H1 (cell line): ENCODE measurements at regions not wholly inside any gene's neighbourhood (a gene's known extent, or its start where the extent isn't known, plus 50 kb on each side); places are given as distances from the start of the nearest gene placed in this dataset.
A peak's percentile ranks its signal among the peaks of the same experiment; 100 is the strongest.

Source experiments
- CTCF ChIA-PET: fragments of 300-600 bp; sonication (Branson Sonifier 250); formaldehyde crosslinking; loops from one replicate; lab custom pipeline; 2021; ENCODE audit not compliant: partially characterized antibody; lab: Charles Lee
- POLR2A ChIA-PET: fragments of 300-600 bp; sonication (Branson Sonifier 250); formaldehyde crosslinking; loops from one replicate; lab custom pipeline; 2021; ENCODE audit warnings: inconsistent platforms; ENCODE audit not compliant: partially characterized antibody; lab: Charles Lee
- DNase-seq, 2 experiments: peaks; one replicate each; pipeline versions ENCODE4 v3.0.0 to v3.0.0-alpha.2; 2010 to 2022; ENCODE audit warnings: low spot score in 2 of 2, low read depth in 1 of 2, mixed read lengths in 1 of 2
- FAIRE-seq: peaks from 2 replicates; lab custom pipeline; 2011; peaks lifted over from hg19 to GRCh38; lab: Jason Lieb, UNC
- H2AFZ ChIP-seq: 2 replicates; pipeline ENCODE4 v1.8.1; 2012; ENCODE audit warnings: low read length, inconsistent platforms
- H2AK5ac ChIP-seq: 2 replicates; pipeline ENCODE4 v1.6.1; 2013; ENCODE audit warnings: low read depth, low read length
- H2BK120ac ChIP-seq: replicated peaks from 2 replicates; pipeline ENCODE3; 2013; ENCODE audit warnings: low read depth, low read length, inconsistent platforms
- H2BK12ac ChIP-seq: 2 replicates; pipeline ENCODE4 v1.6.1; 2013; ENCODE audit warnings: low read depth, low read length
- H2BK15ac ChIP-seq: 2 replicates; pipeline ENCODE4 v1.6.1; 2013; ENCODE audit warnings: low read length
- H2BK20ac ChIP-seq: 2 replicates; pipeline ENCODE4 v1.6.1; 2013; ENCODE audit warnings: low read length
- H2BK5ac ChIP-seq: 2 replicates; pipeline ENCODE4 v1.6.1; 2013; ENCODE audit warnings: low read depth, low read length
- H3K14ac ChIP-seq: 2 replicates; pipeline ENCODE4 v1.6.1; 2013; ENCODE audit warnings: inconsistent platforms; ENCODE audit not compliant: insufficient read length
- H3K18ac ChIP-seq: 2 replicates; pipeline ENCODE4 v1.6.1; 2013; ENCODE audit warnings: low read length; ENCODE audit errors: extremely low read depth
- H3K23ac ChIP-seq: 2 replicates; pipeline ENCODE4 v1.6.1; 2013; ENCODE audit warnings: inconsistent platforms; ENCODE audit not compliant: insufficient read length
- H3K23me2 ChIP-seq: 2 replicates; pipeline ENCODE4 v1.6.1; 2013; ENCODE audit warnings: low read depth, low read length
- H3K27ac ChIP-seq: 2 replicates; pipeline ENCODE4 v1.6.1; 2011; ENCODE audit warnings: low read depth, low read length, inconsistent platforms
- H3K27me3 ChIP-seq, 4 experiments: replicated peaks in 1 of 4; 1 replicate in 1 of 4; 2 replicates in 3 of 4; pipeline versions ENCODE4 v1.6.1 to v1.8.1; 2011 to 2013; ENCODE audit warnings: low read length in 3 of 4, mild to moderate bottlenecking in 3 of 4, inconsistent platforms in 2 of 4, mixed read lengths in 2 of 4, moderate library complexity in 1 of 4; ENCODE audit not compliant: control insufficient read depth in 3 of 4, insufficient read depth in 3 of 4; ENCODE audit errors: extremely low read depth in 1 of 4
- H3K36me3 ChIP-seq, 4 experiments: 2 replicates each; pipeline versions ENCODE4 v1.6.1 to v1.8.1; 2011 to 2013; ENCODE audit warnings: mild to moderate bottlenecking in 4 of 4, low read length in 3 of 4, moderate library complexity in 2 of 4, control low read depth in 1 of 4, inconsistent platforms in 1 of 4; ENCODE audit not compliant: insufficient read depth in 4 of 4, control insufficient read depth in 2 of 4
- H3K4ac ChIP-seq: replicated peaks from 2 replicates; pipeline ENCODE3; 2013; ENCODE audit warnings: low read length, low read depth, mixed read lengths, inconsistent platforms; ENCODE audit not compliant: insufficient read length
- H3K4me1 ChIP-seq, 4 experiments: replicated peaks in 1 of 4; 1 replicate in 1 of 4; 2 replicates in 3 of 4; pipeline versions ENCODE4 v1.6.1 to v1.8.1; 2011 to 2013; ENCODE audit warnings: low read length in 3 of 4, inconsistent platforms in 2 of 4, mixed read lengths in 1 of 4; ENCODE audit not compliant: insufficient read depth in 4 of 4, control insufficient read depth in 3 of 4
- H3K4me2 ChIP-seq, 2 experiments: 2 replicates each; pipeline versions ENCODE4 v1.6.1 to v1.8.1; 2011 to 2013; ENCODE audit warnings: low read depth in 2 of 2, low read length in 2 of 2, control low read depth in 1 of 2, inconsistent platforms in 1 of 2, mild to moderate bottlenecking in 1 of 2; ENCODE audit not compliant: insufficient read depth in 1 of 2
- H3K4me3 ChIP-seq, 4 experiments: fragments of 200-600, 300-600 bp in 1 of 4; sonication (generic), shearing (Covaris generic), sonication (Bioruptor Twin) in 1 of 4; 2 replicates each; pipeline versions ENCODE4 v1.5.1 to v1.8.1; 2011 to 2016; ENCODE audit warnings: low read length in 4 of 4, low read depth in 3 of 4, control low read depth in 2 of 4, inconsistent platforms in 2 of 4, mild to moderate bottlenecking in 2 of 4, mixed read lengths in 1 of 4, moderate library complexity in 1 of 4; ENCODE audit not compliant: insufficient read depth in 2 of 4; ENCODE audit errors: extremely low read depth in 1 of 4
- H3K56ac ChIP-seq: replicated peaks from 2 replicates; pipeline ENCODE3; 2013; ENCODE audit warnings: low read depth, mild to moderate bottlenecking, mixed read lengths, low read length, inconsistent platforms; ENCODE audit not compliant: insufficient read length
- H3K79me1 ChIP-seq: 2 replicates; pipeline ENCODE4 v1.6.1; 2013; ENCODE audit warnings: low read depth, low read length, control low read depth
- H3K79me2 ChIP-seq, 2 experiments: 2 replicates each; pipeline versions ENCODE4 v1.6.1 to v1.8.1; 2012 to 2013; ENCODE audit warnings: low read length in 2 of 2, mild to moderate bottlenecking in 2 of 2, inconsistent platforms in 1 of 2; ENCODE audit not compliant: insufficient read depth in 2 of 2, control insufficient read depth in 1 of 2
- H3K9ac ChIP-seq, 4 experiments: replicated peaks in 1 of 4; 1 replicate in 1 of 4; 2 replicates in 3 of 4; pipeline versions ENCODE4 v1.6.1 to v1.8.1; 2011 to 2013; ENCODE audit warnings: low read depth in 3 of 4, low read length in 3 of 4, control low read depth in 2 of 4, mild to moderate bottlenecking in 2 of 4, moderate library complexity in 2 of 4, inconsistent platforms in 1 of 4; ENCODE audit errors: extremely low read depth in 1 of 4
- H3K9me3 ChIP-seq, 2 experiments: 2 replicates each; pipeline versions ENCODE4 v1.6.1 to v1.8.1; 2012 to 2013; ENCODE audit warnings: mild to moderate bottlenecking in 2 of 2, moderate library complexity in 2 of 2, control low read depth in 1 of 2, inconsistent platforms in 1 of 2, low read depth in 1 of 2, low read length in 1 of 2, mixed read lengths in 1 of 2; ENCODE audit not compliant: insufficient read depth in 2 of 2
- H4K20me1 ChIP-seq, 2 experiments: replicated peaks in 1 of 2; 2 replicates each; pipeline versions ENCODE3 to v1.8.1; 2011 to 2013; ENCODE audit warnings: inconsistent platforms in 2 of 2, low read length in 2 of 2, mild to moderate bottlenecking in 1 of 2; ENCODE audit not compliant: insufficient read depth in 2 of 2, control insufficient read depth in 1 of 2
- H4K5ac ChIP-seq: 2 replicates; pipeline ENCODE4 v1.6.1; 2013; ENCODE audit warnings: low read length, low read depth, mixed read lengths, inconsistent platforms; ENCODE audit not compliant: insufficient read length
- H4K8ac ChIP-seq: 2 replicates; pipeline ENCODE4 v1.8.0; 2013; ENCODE audit warnings: mild to moderate bottlenecking, moderate library complexity, low read length, inconsistent platforms; ENCODE audit not compliant: insufficient read depth; ENCODE audit errors: extremely low read depth
- H4K91ac ChIP-seq: replicated peaks from 2 replicates; pipeline ENCODE3; 2013; ENCODE audit warnings: low read length, mixed read lengths, inconsistent platforms; ENCODE audit not compliant: insufficient read length
- KDM1A ChIP-seq: fragments of 200-600, 300-600 bp; sonication (generic); IDR thresholded peaks from 2 replicates; pipeline ENCODE4 v1.7.1; 2016; ENCODE audit warnings: mild to moderate bottlenecking, low read length, borderline replicate concordance
- SAP30 ChIP-seq: fragments of 300-600 bp; sonication (generic); IDR thresholded peaks from 2 replicates; pipeline ENCODE4 v1.7.1; 2012; ENCODE audit warnings: low read length, moderate library complexity, mild to moderate bottlenecking, inconsistent platforms; ENCODE audit not compliant: insufficient read depth, insufficient replicate concordance
- WGBS, 2 experiments: shearing (Covaris generic) in 1 of 2; methylation state at CpG; one replicate each; pipeline versions ENCODE4 v1.1.6 to v1.1.7; 2013 to 2015; ENCODE audit warnings: low lambda C conversion rate in 2 of 2, mixed read lengths in 2 of 2, inconsistent platforms in 1 of 2, low coverage in 1 of 2, missing lambda C conversion rate in 1 of 2; ENCODE audit not compliant: insufficient replicate concordance in 2 of 2, insufficient coverage in 1 of 2, insufficient read length in 1 of 2; ENCODE audit errors: extremely low coverage in 1 of 2, missing lambda C conversion rate in 1 of 2; 5-methylcytosine and 5-hydroxymethylcytosine counted together

DNA sequence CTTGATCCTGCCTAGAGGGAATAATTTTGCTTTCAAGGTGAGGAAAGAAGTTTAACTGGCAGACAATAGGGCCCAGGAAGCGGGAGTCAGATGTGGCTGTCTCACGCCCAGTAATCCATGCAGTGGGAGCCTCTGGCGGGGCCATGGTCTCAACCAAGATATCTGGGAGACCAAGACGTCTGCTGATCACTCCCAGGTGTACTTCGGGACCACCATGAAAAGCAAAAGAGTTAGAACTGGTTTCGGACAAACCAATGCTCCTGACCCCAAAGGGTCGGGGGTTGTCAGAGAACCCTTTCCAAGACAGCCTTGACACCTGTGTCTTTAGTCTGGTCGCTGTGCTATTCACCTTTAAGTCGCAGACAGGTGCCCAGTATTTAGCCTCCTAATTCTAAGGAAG is 256.9 kb upstream of the MBL2 start:
- WGBS, 2 experiments: 94% methylated on average over 9 of the region's 9 CpGs; no CpG with 5 or more reads in 1 of the 2 experiments
- POLR2A ChIA-PET: no interaction called here
- peak overlapping the region; percentile 91 for H4K91ac ChIP-seq
- TF ChIP-seq KDM1A (no peak), SAP30 (no peak)
- TF ChIP-seq, all 59 proteins: peak for 0
- no peak overlapping the region for H3K4me3 ChIP-seq
- H3K23me2 ChIP-seq: no peaks in the 10 kb centered on the region
- H4K5ac ChIP-seq: no peak overlapping the region
- CTCF ChIA-PET: interaction anchor here (1.3 kb wide), 1 partner anchor 64 kb away, joined by 5 read pairs; no protein-coding TSS in a partner anchor
- no peak overlapping the region for H2AFZ ChIP-seq
- H3K9ac ChIP-seq: no peak overlapping the region
- DNase-seq (no peak), FAIRE-seq (no peak)
- H3K14ac ChIP-seq: no peak overlapping the region
- no peaks in the 10 kb centered on the region for H3K27me3 ChIP-seq
- H2BK5ac ChIP-seq: peak overlapping the region; percentile 94
- H3K79me2 ChIP-seq: no peaks in the 10 kb centered on the region
- no peak overlapping the region for H3K23ac ChIP-seq
- H4K8ac ChIP-seq: no peak overlapping the region; the same call in 1 of the 2 replicates
- H3K27ac ChIP-seq: no peak overlapping the region
- H3K4ac ChIP-seq: peak overlapping the region; percentile 99
- H2BK15ac ChIP-seq: peak overlapping the region; percentile 53; the same call in 1 of the 2 replicates
- peak overlapping the region; percentile 96; the same call in 1 of the 2 replicates for H2BK20ac ChIP-seq
- H3K56ac ChIP-seq: peak overlapping the region; percentile 30
- peak overlapping the region; percentile 65 for H3K18ac ChIP-seq
- H3K36me3 ChIP-seq: no peaks in the 10 kb centered on the region
- H2BK12ac ChIP-seq: peak overlapping the region; percentile 98; the same call in 1 of the 2 replicates
- no peaks in the 10 kb centered on the region for H3K79me1 ChIP-seq
- H3K4me2 ChIP-seq: no peak overlapping the region
- H3K9me3 ChIP-seq: no peaks in the 10 kb centered on the region
- H2AK5ac ChIP-seq: peak overlapping the region; percentile 98
- peak overlapping the region; percentile 97 for H2BK120ac ChIP-seq
- peaks cover 0 to 5% (median 3%) of the 10 kb centered on the region in 4 experiments; a peak in 3 of 7 replicates for H3K4me1 ChIP-seq
- no peaks in the 10 kb centered on the region for H4K20me1 ChIP-seq
